WTC11 (cell line): ENCODE measurements at regions not wholly inside any gene's neighbourhood (a gene's known extent, or its start where the extent isn't known, plus 50 kb on each side); places are given as distances from the start of the nearest gene placed in this dataset.
A peak's percentile ranks its signal among the peaks of the same experiment; 100 is the strongest.

Experiments
- ATAC-seq: fragments of 200-7000 bp; cut with Tn5 transposase; 2 replicates; pipeline ENCODE4 v1.10.0; 2021; ENCODE audit warnings: mild to moderate bottlenecking, moderate library complexity
- CTCF ChIA-PET: fragments of 300-600 bp; sonication (Branson Sonifier 250); formaldehyde crosslinking; loops from one replicate; lab custom pipeline; 2021; ENCODE audit warnings: antibody characterized with exemption; lab: Charles Lee
- POLR2A ChIA-PET: fragments of 350-600 bp; sonication (Branson Sonifier 250); formaldehyde crosslinking; loops from one replicate; lab custom pipeline; 2021; ENCODE audit warnings: antibody characterized with exemption; lab: Charles Lee
- DNase-seq: peaks from one replicate; pipeline ENCODE4 v3.0.0; 2021; ENCODE audit warnings: low spot score
- H3K27ac Mint-ChIP-seq: 2 replicates; pipeline ENCODE4 v1.8.0; 2021; ENCODE audit warnings: mixed read lengths
- H3K27me3 Mint-ChIP-seq: 2 replicates; pipeline ENCODE4 v1.8.0; 2021; ENCODE audit warnings: low read depth, mild to moderate bottlenecking, moderate library complexity, mixed read lengths
- H3K36me3 Mint-ChIP-seq: 2 replicates; pipeline ENCODE4 v1.8.0; 2021; ENCODE audit warnings: mixed read lengths
- H3K4me1 Mint-ChIP-seq: 2 replicates; pipeline ENCODE4 v1.8.0; 2022; ENCODE audit warnings: mixed read lengths
- H3K4me3 Mint-ChIP-seq: 2 replicates; pipeline ENCODE4 v1.8.0; 2021; ENCODE audit warnings: mild to moderate bottlenecking, moderate library complexity, mixed read lengths
- H3K9me3 Mint-ChIP-seq: 2 replicates; pipeline ENCODE4 v1.8.0; 2021; ENCODE audit warnings: mixed read lengths
- CTCF ChIP-seq: fragments of 200-600 bp; IDR thresholded peaks from 2 replicates; pipeline ENCODE4 v1.8.0; 2022; ENCODE audit warnings: antibody characterized with exemption
- E2F1 ChIP-seq: sonication (generic); formaldehyde crosslinking; IDR thresholded peaks from 2 replicates; pipeline ENCODE4 v1.8.0; 2022; ENCODE audit warnings: mild to moderate bottlenecking, missing genetic modification reagents
- GABPB1 ChIP-seq: sonication (generic); formaldehyde crosslinking; IDR thresholded peaks from 2 replicates; pipeline ENCODE4 v1.8.1; 2023; ENCODE audit warnings: mild to moderate bottlenecking, missing genetic modification reagents
- GRHL2 ChIP-seq: fragments of 250-450 bp; sonication (Bioruptor Pico); IDR thresholded peaks from 2 replicates; pipeline ENCODE4 v1.8.0; 2022; ENCODE audit warnings: mild to moderate bottlenecking, moderate library complexity; ENCODE audit not compliant: insufficient replicate concordance, severe bottlenecking
- HMGA2 ChIP-seq: fragments of 250-450 bp; sonication (Bioruptor Pico); IDR thresholded peaks from 2 replicates; pipeline ENCODE4 v1.4.0; 2021; ENCODE audit warnings: mild to moderate bottlenecking, moderate library complexity
- KAT7 ChIP-seq: sonication (generic); formaldehyde crosslinking; IDR thresholded peaks from 2 replicates; pipeline ENCODE4 v1.8.1; 2023; ENCODE audit warnings: missing genetic modification reagents, mild to moderate bottlenecking, borderline replicate concordance
- MXD4 ChIP-seq: fragments of 250-450 bp; sonication (Bioruptor Pico); IDR thresholded peaks from 2 replicates; pipeline ENCODE4 v1.8.0; 2021; ENCODE audit warnings: mild to moderate bottlenecking, moderate library complexity, borderline replicate concordance
- NFYB ChIP-seq: sonication (generic); formaldehyde crosslinking; conservative IDR thresholded peaks from 2 replicates; pipeline ENCODE4 v1.8.0; 2022; ENCODE audit warnings: low read depth, missing genetic modification reagents
- RELA ChIP-seq: sonication (generic); formaldehyde crosslinking; IDR thresholded peaks from 2 replicates; pipeline ENCODE4 v1.8.1; 2022; ENCODE audit warnings: missing genetic modification reagents, mild to moderate bottlenecking, borderline replicate concordance
- TCF7 ChIP-seq: sonication (generic); formaldehyde crosslinking; IDR thresholded peaks from 2 replicates; pipeline ENCODE4 v1.8.0; 2022; ENCODE audit warnings: mild to moderate bottlenecking, low read depth, missing genetic modification reagents, moderate library complexity
- TP53 ChIP-seq: sonication (generic); formaldehyde crosslinking; IDR thresholded peaks from 2 replicates; pipeline ENCODE4 v1.8.1; 2023; ENCODE audit warnings: mild to moderate bottlenecking, missing genetic modification reagents
- ZNF121 ChIP-seq: sonication (generic); formaldehyde crosslinking; IDR thresholded peaks from 2 replicates; pipeline ENCODE4 v1.8.0; 2023; ENCODE audit warnings: missing genetic modification reagents
- ZNF416 ChIP-seq: fragments of 250-450 bp; sonication (Bioruptor Pico); IDR thresholded peaks from 2 replicates; pipeline ENCODE4 v1.9.0; 2021; ENCODE audit warnings: mild to moderate bottlenecking, inconsistent platforms
- TF ChIP-seq, protein P1 (sequence below): sonication (generic); formaldehyde crosslinking; IDR thresholded peaks from 2 replicates; pipeline ENCODE4 v1.8.1; 2022; ENCODE audit warnings: low read depth, mild to moderate bottlenecking, moderate library complexity, missing genetic modification reagents, borderline replicate concordance
- TF ChIP-seq, protein P2 (sequence below): fragments of 250-450 bp; sonication (Bioruptor Pico); IDR thresholded peaks from 2 replicates; pipeline ENCODE4 v1.9.0; 2021; ENCODE audit warnings: moderate library complexity, mild to moderate bottlenecking, inconsistent platforms, borderline replicate concordance
- TF ChIP-seq, protein P3 (sequence below): sonication (generic); formaldehyde crosslinking; IDR thresholded peaks from 2 replicates; pipeline ENCODE4 v1.8.1; 2022; ENCODE audit warnings: mild to moderate bottlenecking, missing genetic modification reagents, moderate library complexity, borderline replicate concordance
- TF ChIP-seq, protein P4 (sequence below): sonication (generic); formaldehyde crosslinking; IDR thresholded peaks from 2 replicates; pipeline ENCODE4 v1.8.1; 2022; ENCODE audit warnings: mild to moderate bottlenecking, moderate library complexity, missing genetic modification reagents

DNA sequence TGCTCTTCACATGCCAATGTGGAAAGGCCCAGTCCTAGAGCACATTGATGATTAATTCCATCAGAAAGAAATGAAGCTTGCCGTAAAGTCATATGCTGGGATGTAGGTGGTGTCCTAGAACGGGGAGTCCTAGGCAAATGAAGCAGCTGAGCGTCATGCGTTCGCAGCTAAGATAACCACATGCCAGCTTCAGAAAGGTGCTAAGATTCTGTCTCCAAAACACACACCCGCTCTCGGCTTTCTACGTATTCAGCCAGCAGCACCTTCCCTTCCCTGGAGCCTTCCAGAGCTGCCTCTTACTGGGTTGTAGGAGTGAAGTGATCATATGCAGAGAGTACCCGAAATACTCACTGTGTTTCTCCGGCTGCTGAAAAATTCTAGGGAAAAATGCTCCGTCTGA lies 421.6 kb upstream of the ID2 start (continued):
- TF ChIP-seq TP53 (no peak), ZNF121 (CRISPR knock-in tag) (no peak)
- TF ChIP-seq, protein P1, sequence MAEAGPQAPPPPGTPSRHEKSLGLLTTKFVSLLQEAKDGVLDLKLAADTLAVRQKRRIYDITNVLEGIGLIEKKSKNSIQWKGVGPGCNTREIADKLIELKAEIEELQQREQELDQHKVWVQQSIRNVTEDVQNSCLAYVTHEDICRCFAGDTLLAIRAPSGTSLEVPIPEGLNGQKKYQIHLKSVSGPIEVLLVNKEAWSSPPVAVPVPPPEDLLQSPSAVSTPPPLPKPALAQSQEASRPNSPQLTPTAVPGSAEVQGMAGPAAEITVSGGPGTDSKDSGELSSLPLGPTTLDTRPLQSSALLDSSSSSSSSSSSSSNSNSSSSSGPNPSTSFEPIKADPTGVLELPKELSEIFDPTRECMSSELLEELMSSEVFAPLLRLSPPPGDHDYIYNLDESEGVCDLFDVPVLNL (CRISPR knock-in tag) = no peak
- TF ChIP-seq, all 79 proteins: peak for 0

GRCh38 chr2:8263901-8264300 lies 418.0 kb upstream of the ID2 start:
- DNase-seq = no peak
- H3K9me3 Mint-ChIP-seq = no peaks in the 10 kb centered on the region
- peaks cover 42% of the 10 kb centered on the region for H3K4me1 Mint-ChIP-seq
- ChIA-PET CTCF (interaction anchor here (0.5 to 0.8 kb wide), 2 partner anchors 21 to 689 kb away, joined by 3 to 4 read pairs; no protein-coding TSS in a partner anchor), POLR2A (no interaction called here)
- peak; percentile 70 for ATAC-seq
- H3K36me3 Mint-ChIP-seq = no peaks in the 10 kb centered on the region
- no peak overlapping the region for H3K4me3 Mint-ChIP-seq
- TF ChIP-seq, protein P2, sequence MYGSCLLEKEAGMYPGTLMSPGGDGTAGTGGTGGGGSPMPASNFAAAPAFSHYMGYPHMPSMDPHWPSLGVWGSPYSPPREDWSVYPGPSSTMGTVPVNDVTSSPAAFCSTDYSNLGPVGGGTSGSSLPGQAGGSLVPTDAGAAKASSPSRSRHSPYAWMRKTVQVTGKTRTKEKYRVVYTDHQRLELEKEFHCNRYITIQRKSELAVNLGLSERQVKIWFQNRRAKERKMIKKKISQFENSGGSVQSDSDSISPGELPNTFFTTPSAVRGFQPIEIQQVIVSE (CRISPR knock-in tag) = no peak
- no peak overlapping the region for H3K27ac Mint-ChIP-seq
- H3K27me3 Mint-ChIP-seq = no peaks in the 10 kb centered on the region

- no peak overlapping the region for H3K27ac Mint-ChIP-seq
- H3K27me3 Mint-ChIP-seq = no peaks in the 10 kb centered on the region
- peaks cover 41% of the 10 kb centered on the region for H3K4me1 Mint-ChIP-seq
- ATAC-seq (no peak), DNase-seq (no peak)
- H3K4me3 Mint-ChIP-seq = no peak overlapping the region
- H3K9me3 Mint-ChIP-seq = no peaks in the 10 kb centered on the region
- CTCF ChIA-PET = no interaction called here
- POLR2A ChIA-PET = no interaction called here
- TF ChIP-seq, protein P3, sequence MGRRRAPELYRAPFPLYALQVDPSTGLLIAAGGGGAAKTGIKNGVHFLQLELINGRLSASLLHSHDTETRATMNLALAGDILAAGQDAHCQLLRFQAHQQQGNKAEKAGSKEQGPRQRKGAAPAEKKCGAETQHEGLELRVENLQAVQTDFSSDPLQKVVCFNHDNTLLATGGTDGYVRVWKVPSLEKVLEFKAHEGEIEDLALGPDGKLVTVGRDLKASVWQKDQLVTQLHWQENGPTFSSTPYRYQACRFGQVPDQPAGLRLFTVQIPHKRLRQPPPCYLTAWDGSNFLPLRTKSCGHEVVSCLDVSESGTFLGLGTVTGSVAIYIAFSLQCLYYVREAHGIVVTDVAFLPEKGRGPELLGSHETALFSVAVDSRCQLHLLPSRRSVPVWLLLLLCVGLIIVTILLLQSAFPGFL (CRISPR knock-in tag) = no peak
- TF ChIP-seq ZNF416 (CRISPR knock-in tag) (no peak), KAT7 (CRISPR knock-in tag) (no peak), MXD4 (CRISPR knock-in tag) (no peak), GABPB1 (CRISPR knock-in tag) (no peak), ZNF121 (CRISPR knock-in tag) (no peak), NFYB (no peak)
- H3K36me3 Mint-ChIP-seq = no peaks in the 10 kb centered on the region
Measured at GRCh38 chr2:8264981-8265380, 416.9 kb upstream of the ID2 start.

DNA sequence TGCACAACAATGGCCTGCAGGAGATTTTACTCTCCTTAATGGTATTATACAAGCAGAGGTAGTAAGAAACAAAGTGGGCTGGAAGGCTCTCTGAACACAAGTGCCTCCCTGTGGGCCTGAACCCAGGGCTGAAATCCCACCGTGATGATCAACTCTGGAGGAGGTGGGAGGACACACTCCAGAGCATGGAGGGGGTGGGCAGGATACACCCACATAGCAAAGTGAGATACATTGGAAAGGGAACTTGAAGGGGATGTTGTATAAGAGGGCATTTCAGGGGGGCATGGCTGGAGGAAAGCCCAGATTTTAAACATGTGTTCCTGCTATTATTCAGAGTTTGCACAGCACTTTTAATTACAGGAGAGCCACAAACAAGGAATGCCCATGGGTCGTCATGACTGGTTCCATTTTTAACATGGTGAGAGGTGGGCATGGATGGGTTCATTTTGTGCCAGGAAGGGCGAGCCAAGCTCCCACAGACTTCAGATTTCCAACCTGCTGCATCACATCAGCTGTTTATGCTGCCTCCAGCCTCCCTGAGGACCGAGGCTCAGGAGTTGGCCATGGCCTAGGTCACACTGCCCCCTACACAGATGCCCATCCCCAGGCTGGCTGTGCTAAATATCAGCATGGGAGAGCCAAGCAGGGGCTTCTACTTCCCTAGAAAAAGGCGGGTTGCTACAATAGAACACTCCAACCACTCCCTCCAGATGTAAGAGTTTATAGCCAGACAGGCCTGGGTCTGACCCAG lies 416.2 kb upstream of the ID2 start:
- no peak overlapping the region for H3K27ac Mint-ChIP-seq
- ATAC-seq = no peak
- no peaks in the 10 kb centered on the region for H3K27me3 Mint-ChIP-seq
- peaks cover 35% of the 10 kb centered on the region for H3K4me1 Mint-ChIP-seq
- CTCF ChIA-PET = interaction anchor here (1.5 kb wide), 1 partner anchor 19 kb away, joined by 3 read pairs; no protein-coding TSS in a partner anchor
- no peaks in the 10 kb centered on the region for H3K36me3 Mint-ChIP-seq
- TF ChIP-seq CTCF = no peak
- no peak overlapping the region for H3K4me3 Mint-ChIP-seq
- no peak for DNase-seq
- POLR2A ChIA-PET = no interaction called here
- peaks cover 2% of the 10 kb centered on the region; the same call in 1 of the 2 replicates for H3K9me3 Mint-ChIP-seq

- ChIA-PET CTCF (interaction anchor here (1.5 kb wide), 1 partner anchor 18 kb away, joined by 3 read pairs; no protein-coding TSS in a partner anchor), POLR2A (no interaction called here)
- H3K27ac Mint-ChIP-seq = no peak overlapping the region
- no peak for ATAC-seq
- H3K9me3 Mint-ChIP-seq = peaks cover 12% of the 10 kb centered on the region
- no peaks in the 10 kb centered on the region for H3K27me3 Mint-ChIP-seq
- H3K36me3 Mint-ChIP-seq = no peaks in the 10 kb centered on the region
- H3K4me3 Mint-ChIP-seq = no peak overlapping the region
- H3K4me1 Mint-ChIP-seq = peaks cover 35% of the 10 kb centered on the region
- no peak for DNase-seq
- no peak for TF ChIP-seq HMGA2
- no peak for TF ChIP-seq TCF7 (CRISPR knock-in tag)
- no peak for TF ChIP-seq E2F1 (CRISPR knock-in tag)
- no peak for TF ChIP-seq RELA (CRISPR knock-in tag)
- TF ChIP-seq, protein P4, sequence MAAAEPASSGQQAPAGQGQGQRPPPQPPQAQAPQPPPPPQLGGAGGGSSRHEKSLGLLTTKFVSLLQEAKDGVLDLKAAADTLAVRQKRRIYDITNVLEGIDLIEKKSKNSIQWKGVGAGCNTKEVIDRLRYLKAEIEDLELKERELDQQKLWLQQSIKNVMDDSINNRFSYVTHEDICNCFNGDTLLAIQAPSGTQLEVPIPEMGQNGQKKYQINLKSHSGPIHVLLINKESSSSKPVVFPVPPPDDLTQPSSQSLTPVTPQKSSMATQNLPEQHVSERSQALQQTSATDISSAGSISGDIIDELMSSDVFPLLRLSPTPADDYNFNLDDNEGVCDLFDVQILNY (CRISPR knock-in tag) = no peak
- no peak for TF ChIP-seq GRHL2 (CRISPR knock-in tag)
Measured at GRCh38 chr2:8266563-8266962, 415.3 kb upstream of the ID2 start.
